Astrocyte of the hippocampus (primary cell): ENCODE measurements at regions not wholly inside any gene's neighbourhood (a gene's known extent, or its start where the extent isn't known, plus 50 kb on each side); places are given as distances from the start of the nearest gene placed in this dataset.
A peak's percentile ranks its signal among the peaks of the same experiment; 100 is the strongest.

ENCODE experiments used
- DNase-seq: peaks from one replicate; pipeline ENCODE4 v3.0.0; 2011; ENCODE audit warnings: low read depth, low spot score

GRCh38 chr14:65223636-65224035 lies 121.3 kb upstream of the MAX start:
- no peak for DNase-seq

GRCh38 chr14:65224799-65225198 lies 122.5 kb upstream of the MAX start:
- DNase-seq, result peak; percentile 48

- DNase-seq, result no peak
These were observed 123.2 kb upstream of the MAX start for GRCh38 chr14:65225299-65226159.

- DNase-seq, result no peak
These were observed 124.7 kb upstream of the MAX start for GRCh38 chr14:65226824-65227604.

GRCh38 chr14:65228436-65228835 lies 126.1 kb upstream of the MAX start:
- no peak for DNase-seq

- no peak for DNase-seq
These were observed 126.8 kb upstream of the MAX start for GRCh38 chr14:65228956-65229747.

- DNase-seq, result peak; percentile 64
These were observed 127.7 kb upstream of the MAX start for GRCh38 chr14:65229748-65230728.

GRCh38 chr14:65231286-65231980 lies 129.1 kb upstream of the MAX start:
- DNase-seq, result no peak

- DNase-seq, result no peak
These were observed 132.5 kb upstream of the MAX start for GRCh38 chr14:65234752-65235361.

GRCh38 chr14:65237023-65237814 lies 134.9 kb upstream of the MAX start:
- peak; percentile 49 for DNase-seq

- peak; percentile 27 for DNase-seq
These were observed 135.6 kb upstream of the MAX start for GRCh38 chr14:65237941-65238340.

GRCh38 chr14:65238456-65238855 lies 136.1 kb upstream of the MAX start:
- DNase-seq, result peak; percentile 88

GRCh38 chr14:65239143-65239937 lies 137.0 kb upstream of the MAX start:
- DNase-seq, result peak; percentile 75

GRCh38 chr14:65239938-65240296 lies 137.6 kb upstream of the MAX start:
- DNase-seq, result no peak

GRCh38 chr14:65241125-65241752 lies 138.9 kb upstream of the MAX start:
- no peak for DNase-seq

- DNase-seq, result no peak
These were observed 140.4 kb upstream of the MAX start for GRCh38 chr14:65242732-65243134.

- no peak for DNase-seq
These were observed 141.6 kb upstream of the MAX start for GRCh38 chr14:65243766-65244442.
